ENCODE measurements at regions not wholly inside any gene's neighbourhood (a gene's known extent, or its start where the extent isn't known, plus 50 kb on each side); places are given as distances from the start of the nearest gene placed in this dataset.
"Not testable (repeated sequence)": the region's sequence is repeated elsewhere in the genome, so short reads cannot be mapped to it uniquely, and the experiment has no call there.

- ATAC-seq, result no peak
- DNase-seq, result no peak
- intact Hi-C loops (cut with DNase I), result no loop called here
Observed at GRCh38 chr1:60930130-60930529, 152.2 kb upstream of the NFIA start.

- intact Hi-C loops (cut with DNase I), result no loop called here
- DNase-seq, result no peak
- ATAC-seq, result peak; percentile 34 to 38
Observed at GRCh38 chr1:60924964-60925798, 157.2 kb upstream of the NFIA start.

- DNase-seq (no peak), ATAC-seq (peak in 1 of 2 donors; percentile 14)
- intact Hi-C loops (cut with DNase I), result no loop called here
Observed at GRCh38 chr1:60924165-60924564, 158.2 kb upstream of the NFIA start.

- peak in 1 of 2 donors; percentile 38 for ATAC-seq
- intact Hi-C loops (cut with DNase I), result no loop called here
Observed at GRCh38 chr1:60923389-60924087, 158.8 kb upstream of the NFIA start.

GRCh38 chr1:60922304-60922703, 160.1 kb upstream of the NFIA start:
- peak; percentile 41 to 45 for ATAC-seq

More at GRCh38 chr1:60923389-60924087, 158.8 kb upstream of the NFIA start:
- DNase-seq, result no peak

GRCh38 chr1:60921175-60921574, 161.2 kb upstream of the NFIA start:
- ATAC-seq (no peak), DNase-seq (no peak)
- intact Hi-C loops (cut with DNase I), result no loop called here

More at GRCh38 chr1:60922304-60922703, 160.1 kb upstream of the NFIA start:
- intact Hi-C loops (cut with DNase I), result no loop called here
- DNase-seq, result peak; percentile 55

GRCh38 chr1:60920561-60920960, 161.8 kb upstream of the NFIA start:
- ATAC-seq (no peak), DNase-seq (no peak)
- intact Hi-C loops (cut with DNase I), result no loop called here

GRCh38 chr1:60918867-60919266, 163.5 kb upstream of the NFIA start:
- ATAC-seq (no peak), DNase-seq (no peak)
- intact Hi-C loops (cut with DNase I), result no loop called here

GRCh38 chr1:60916906-60917305, 165.5 kb upstream of the NFIA start:
- DNase-seq (no peak), ATAC-seq (no peak)
- intact Hi-C loops (cut with DNase I), result no loop called here

GRCh38 chr1:60916199-60916598, 166.2 kb upstream of the NFIA start:
- ATAC-seq (peak; percentile 52 to 54), DNase-seq (no peak)
- intact Hi-C loops (cut with DNase I), result no loop called here

GRCh38 chr1:60915441-60915840, 166.9 kb upstream of the NFIA start:
- intact Hi-C loops (cut with DNase I), result no loop called here
- DNase-seq (no peak), ATAC-seq (no peak)

GRCh38 chr1:60914982-60915381, 167.4 kb upstream of the NFIA start:
- DNase-seq (no peak), ATAC-seq (no peak)
- intact Hi-C loops (cut with DNase I), result no loop called here

- DNase-seq; ATAC-seq; intact Hi-C loops (cut with DNase I): not testable (repeated sequence)
Observed at GRCh38 chr1:60913708-60914107, 168.7 kb upstream of the NFIA start.

GRCh38 chr1:60913039-60913438, 169.3 kb upstream of the NFIA start:
- ATAC-seq (no peak), DNase-seq (no peak)
- intact Hi-C loops (cut with DNase I), result no loop called here

GRCh38 chr1:60911966-60912697, 170.2 kb upstream of the NFIA start:
- DNase-seq, result peak; percentile 59
- intact Hi-C loops (cut with DNase I), result no loop called here
- ATAC-seq, result peak; percentile 85 to 91

GRCh38 chr1:60908159-60908558, 174.2 kb upstream of the NFIA start:
- no peak for DNase-seq

GRCh38 chr1:60906526-60906925, 175.8 kb upstream of the NFIA start:
- ATAC-seq (no peak), DNase-seq (no peak)

More at GRCh38 chr1:60908159-60908558, 174.2 kb upstream of the NFIA start:
- intact Hi-C loops (cut with DNase I), result no loop called here
- ATAC-seq, result no peak

GRCh38 chr1:60906039-60906438, 176.3 kb upstream of the NFIA start:
- intact Hi-C loops (cut with DNase I), result no loop called here
- ATAC-seq (no peak), DNase-seq (no peak)

More at GRCh38 chr1:60906526-60906925, 175.8 kb upstream of the NFIA start:
- intact Hi-C loops (cut with DNase I), result no loop called here

GRCh38 chr1:60904099-60904851, 178.1 kb upstream of the NFIA start:
- intact Hi-C loops (cut with DNase I), result no loop called here
- DNase-seq (peak; percentile 45), ATAC-seq (peak; percentile 83 to 88)
